Chondrocyte (in vitro differentiated cells): ENCODE measurements at regions not wholly inside any gene's neighbourhood (a gene's known extent, or its start where the extent isn't known, plus 50 kb on each side); places are given as distances from the start of the nearest gene placed in this dataset.

ENCODE experiments used
- DNase-seq: peaks from one replicate; pipeline ENCODE4 v3.0.0; 2021; ENCODE audit warnings: mixed read lengths, low spot score
- H3K27ac Mint-ChIP-seq: one replicate; pipeline ENCODE4 v1.8.0; 2021; ENCODE audit warnings: mild to moderate bottlenecking, moderate library complexity, mixed read lengths; ENCODE audit not compliant: unreplicated experiment
- H3K27me3 Mint-ChIP-seq: 2 replicates; pipeline ENCODE4 v1.8.0; 2021; ENCODE audit warnings: low read depth, mixed read lengths
- H3K36me3 Mint-ChIP-seq: 2 replicates; pipeline ENCODE4 v1.8.0; 2021; ENCODE audit warnings: low read depth, mixed read lengths
- H3K4me1 Mint-ChIP-seq: 2 replicates; pipeline ENCODE4 v1.8.0; 2021; ENCODE audit warnings: low read depth, mild to moderate bottlenecking, mixed read lengths
- H3K4me3 Mint-ChIP-seq: one replicate; pipeline ENCODE4 v1.8.0; 2021; ENCODE audit warnings: mild to moderate bottlenecking, moderate library complexity, mixed read lengths; ENCODE audit not compliant: unreplicated experiment
- H3K9me3 Mint-ChIP-seq: 2 replicates; pipeline ENCODE4 v1.8.0; 2021; ENCODE audit warnings: low read depth, mixed read lengths
- CTCF ChIP-seq: fragments of 200-600 bp; sonication (generic); IDR thresholded peaks from 2 replicates; pipeline ENCODE4 v1.5.0; 2021; ENCODE audit warnings: antibody characterized with exemption, mild to moderate bottlenecking, moderate library complexity

GRCh38 chr17:72400488-72400827 is 279.6 kb downstream of the SOX9 start:
- TF ChIP-seq CTCF, result no peak
- no peak overlapping the region for H3K27ac Mint-ChIP-seq
- no peaks in the 10 kb centered on the region for H3K9me3 Mint-ChIP-seq
- H3K36me3 Mint-ChIP-seq, result peaks cover 12% of the 10 kb centered on the region
- no peak overlapping the region for H3K4me3 Mint-ChIP-seq
- H3K4me1 Mint-ChIP-seq, result peaks cover 14% of the 10 kb centered on the region
- DNase-seq, result no peak
- no peaks in the 10 kb centered on the region for H3K27me3 Mint-ChIP-seq

- no peak for DNase-seq
- Mint-ChIP-seq H3K27ac (no peak overlapping the region), H3K36me3 (peaks cover 12% of the 10 kb centered on the region), H3K4me3 (no peak overlapping the region), H3K27me3 (no peaks in the 10 kb centered on the region), H3K9me3 (no peaks in the 10 kb centered on the region), H3K4me1 (peaks cover 18% of the 10 kb centered on the region)
- TF ChIP-seq CTCF, result no peak
Measured at GRCh38 chr17:72400863-72401262, 280.0 kb downstream of the SOX9 start.

- DNase-seq, result no peak
- Mint-ChIP-seq H3K9me3 (no peaks in the 10 kb centered on the region), H3K27me3 (no peaks in the 10 kb centered on the region), H3K27ac (no peak overlapping the region), H3K4me3 (no peak overlapping the region), H3K4me1 (peaks cover 26% of the 10 kb centered on the region), H3K36me3 (peaks cover 12% of the 10 kb centered on the region)
- TF ChIP-seq CTCF, result no peak
Measured at GRCh38 chr17:72401883-72402726, 281.3 kb downstream of the SOX9 start.

GRCh38 chr17:72402727-72403210 is 281.9 kb downstream of the SOX9 start:
- H3K4me3 Mint-ChIP-seq, result no peak overlapping the region
- no peak overlapping the region for H3K27ac Mint-ChIP-seq
- H3K9me3 Mint-ChIP-seq, result no peaks in the 10 kb centered on the region
- peaks cover 8% of the 10 kb centered on the region for H3K36me3 Mint-ChIP-seq
- DNase-seq, result no peak
- no peak for TF ChIP-seq CTCF
- peaks cover 32% of the 10 kb centered on the region for H3K4me1 Mint-ChIP-seq
- no peaks in the 10 kb centered on the region for H3K27me3 Mint-ChIP-seq

- Mint-ChIP-seq H3K36me3 (peaks cover 7% of the 10 kb centered on the region), H3K4me3 (no peak overlapping the region), H3K27me3 (no peaks in the 10 kb centered on the region), H3K4me1 (peaks cover 41% of the 10 kb centered on the region), H3K9me3 (no peaks in the 10 kb centered on the region), H3K27ac (no peak overlapping the region)
- no peak for DNase-seq
- TF ChIP-seq CTCF, result no peak
Measured at GRCh38 chr17:72403713-72404209, 282.9 kb downstream of the SOX9 start.
